MM.1S (cell line): ENCODE measurements at regions not wholly inside any gene's neighbourhood (a gene's known extent, or its start where the extent isn't known, plus 50 kb on each side); places are given as distances from the start of the nearest gene placed in this dataset.

ENCODE experiments used
- DNase-seq: peaks from one replicate; pipeline ENCODE4 v3.0.0-alpha.2; 2015
- H2AFZ ChIP-seq: fragments of 300-600 bp; sonication (generic); 2 replicates; pipeline ENCODE4 v1.6.0; 2016; ENCODE audit warnings: antibody characterized with exemption, low read length
- H3F3A ChIP-seq: fragments of 300-600 bp; sonication (generic); 2 replicates; pipeline ENCODE4 v1.6.1; 2016; ENCODE audit warnings: mild to moderate bottlenecking, antibody characterized with exemption, low read length, moderate library complexity, mixed read lengths; ENCODE audit not compliant: insufficient read depth
- H3K27ac ChIP-seq: fragments of 300-600 bp; sonication (generic); 2 replicates; pipeline ENCODE4 v1.5.1; 2016; ENCODE audit warnings: mild to moderate bottlenecking, low read length
- H3K27me3 ChIP-seq: fragments of 300-600 bp; sonication (generic); replicated peaks from 2 replicates; pipeline ENCODE4 v1.6.0; 2016; ENCODE audit warnings: low read length; ENCODE audit not compliant: insufficient read depth
- H3K36me3 ChIP-seq: fragments of 300-600 bp; sonication (generic); replicated peaks from 2 replicates; pipeline ENCODE4 v1.6.1; 2016; ENCODE audit warnings: mild to moderate bottlenecking, low read length, mixed read lengths; ENCODE audit not compliant: insufficient read depth
- H3K4me1 ChIP-seq: fragments of 300-600 bp; sonication (generic); 2 replicates; pipeline ENCODE4 v1.6.1; 2016; ENCODE audit warnings: low read length, mixed read lengths
- H3K4me2 ChIP-seq: fragments of 300-600 bp; sonication (generic); 2 replicates; pipeline ENCODE4 v1.6.0; 2016; ENCODE audit warnings: low read depth, low read length
- H3K4me3 ChIP-seq: fragments of 300-600 bp; sonication (generic); 2 replicates; pipeline ENCODE4 v1.5.1; 2016; ENCODE audit warnings: low read length, mixed read lengths
- H3K79me2 ChIP-seq: fragments of 300-600 bp; sonication (generic); 2 replicates; pipeline ENCODE4 v1.6.1; 2016; ENCODE audit warnings: mixed run types, low read length, mixed read lengths
- H3K9ac ChIP-seq: fragments of 300-600 bp; sonication (generic); 2 replicates; pipeline ENCODE4 v1.6.1; 2016; ENCODE audit warnings: low read length, mixed read lengths
- H3K9me2 ChIP-seq: fragments of 300-600 bp; sonication (generic); replicated peaks from 2 replicates; pipeline ENCODE4 v1.6.1; 2016; ENCODE audit warnings: mild to moderate bottlenecking, low read length, mixed read lengths; ENCODE audit not compliant: insufficient read depth
- H3K9me3 ChIP-seq: fragments of 300-600 bp; sonication (generic); replicated peaks from 2 replicates; pipeline ENCODE4 v1.6.1; 2016; ENCODE audit warnings: mild to moderate bottlenecking, low read length, mixed read lengths; ENCODE audit not compliant: insufficient read depth
- H4K20me1 ChIP-seq: fragments of 300-600 bp; sonication (generic); 2 replicates; pipeline ENCODE4 v1.6.1; 2016; ENCODE audit warnings: mild to moderate bottlenecking, low read length, moderate library complexity, mixed read lengths; ENCODE audit not compliant: insufficient read depth
- CTCF ChIP-seq: fragments of 300-600 bp; sonication (generic); IDR thresholded peaks from 2 replicates; pipeline ENCODE4 v1.5.1; 2016; ENCODE audit warnings: antibody characterized with exemption, low read length, mixed read lengths
- EZH2 ChIP-seq: fragments of 300-600 bp; sonication (generic); optimal IDR thresholded peaks from 2 replicates; pipeline ENCODE3; 2017; ENCODE audit warnings: low read depth, mild to moderate bottlenecking, antibody characterized with exemption, low read length, mixed read lengths
- EZH2phosphoT487 ChIP-seq: fragments of 300-600 bp; sonication (generic); IDR thresholded peaks from 2 replicates; pipeline ENCODE4 v1.6.1; 2018; ENCODE audit warnings: antibody characterized with exemption, low read length

GRCh38 chr3:18810306-18810661 is 338.0 kb upstream of the KCNH8 start:
- no peak for TF ChIP-seq EZH2
- no peak for TF ChIP-seq CTCF
- no peak for TF ChIP-seq EZH2phosphoT487
- Histone ChIP-seq H3K4me2 (no peak overlapping the region), H3K9me3 (no peaks in the 10 kb centered on the region)

GRCh38 chr3:18809640-18810305 is 338.5 kb upstream of the KCNH8 start:
- no peak overlapping the region for H3K4me2 ChIP-seq
- TF ChIP-seq EZH2phosphoT487 = no peak
- no peak for TF ChIP-seq CTCF
- TF ChIP-seq EZH2 = no peak
- H3K36me3 ChIP-seq = no peaks in the 10 kb centered on the region
- H3K27me3 ChIP-seq = no peaks in the 10 kb centered on the region
- H3K4me3 ChIP-seq = no peak overlapping the region
- DNase-seq = no peak
- no peaks in the 10 kb centered on the region for H3K79me2 ChIP-seq
- no peaks in the 10 kb centered on the region for H3F3A ChIP-seq
- H4K20me1 ChIP-seq = no peaks in the 10 kb centered on the region
- H3K9me2 ChIP-seq = no peaks in the 10 kb centered on the region
- H2AFZ ChIP-seq = no peak overlapping the region
- no peaks in the 10 kb centered on the region for H3K9me3 ChIP-seq
- no peaks in the 10 kb centered on the region for H3K4me1 ChIP-seq
- no peak overlapping the region for H3K27ac ChIP-seq
- no peak overlapping the region for H3K9ac ChIP-seq

More at GRCh38 chr3:18810306-18810661, 338.0 kb upstream of the KCNH8 start:
- Histone ChIP-seq H3K27me3 (no peaks in the 10 kb centered on the region), H3K9me2 (no peaks in the 10 kb centered on the region), H3K9ac (no peak overlapping the region), H3F3A (no peaks in the 10 kb centered on the region), H3K79me2 (no peaks in the 10 kb centered on the region), H3K27ac (no peak overlapping the region), H3K36me3 (no peaks in the 10 kb centered on the region), H2AFZ (no peak overlapping the region), H3K4me3 (no peak overlapping the region), H4K20me1 (no peaks in the 10 kb centered on the region), H3K4me1 (no peaks in the 10 kb centered on the region)
- no peak for DNase-seq

GRCh38 chr3:18808429-18808828 is 339.9 kb upstream of the KCNH8 start:
- TF ChIP-seq EZH2 (no peak), CTCF (no peak), EZH2phosphoT487 (no peak)
- Histone ChIP-seq H3F3A (no peaks in the 10 kb centered on the region), H3K9ac (no peak overlapping the region), H3K9me3 (no peaks in the 10 kb centered on the region), H3K79me2 (no peaks in the 10 kb centered on the region), H3K27ac (no peak overlapping the region), H4K20me1 (no peaks in the 10 kb centered on the region), H3K36me3 (no peaks in the 10 kb centered on the region), H3K4me1 (no peaks in the 10 kb centered on the region), H3K27me3 (no peaks in the 10 kb centered on the region), H3K9me2 (no peaks in the 10 kb centered on the region), H3K4me2 (no peak overlapping the region), H2AFZ (no peak overlapping the region), H3K4me3 (no peak overlapping the region)
- no peak for DNase-seq
